CD4-positive, alpha-beta T cell (primary cell): ENCODE measurements at regions not wholly inside any gene's neighbourhood (a gene's known extent, or its start where the extent isn't known, plus 50 kb on each side); places are given as distances from the start of the nearest gene placed in this dataset.

Experiments
- ATAC-seq: fragments of 200-7000 bp; cut with Tn5 transposase; one replicate; pipeline ENCODE4 v1.10.0; 2022; ENCODE audit warnings: mild to moderate bottlenecking; ENCODE audit not compliant: poor library complexity
- CTCF ChIA-PET: fragments of 350-600 bp; sonication (Branson Sonifier 250); formaldehyde crosslinking; loops from one replicate; lab custom pipeline; 2021; ENCODE audit warnings: antibody characterized with exemption, inconsistent platforms; lab: Charles Lee
- POLR2A ChIA-PET: fragments of 350-600 bp; sonication (Branson Sonifier 250); formaldehyde crosslinking; loops from one replicate; lab custom pipeline; 2021; ENCODE audit warnings: antibody characterized with exemption, inconsistent platforms; lab: Charles Lee
- DNase-seq, 14 experiments: peaks; one replicate each; pipeline ENCODE4 v3.0.0-alpha.2; 2013 to 2020; ENCODE audit warnings: mixed read lengths in 2 of 14
- H3K27ac ChIP-seq, 2 donors: one replicate each; pipeline versions ENCODE4 v1.5.1 to v1.7.0; 2013; ENCODE audit warnings: low read length in 2 of 2, low read depth in 1 of 2, mild to moderate bottlenecking in 1 of 2
- H3K27me3 ChIP-seq, 2 experiments: 1 replicate in 1 of 2; 2 replicates in 1 of 2; pipeline versions ENCODE4 v1.6.1 to v1.7.0; 2013; ENCODE audit warnings: low read length in 2 of 2, control low read depth in 1 of 2, mild to moderate bottlenecking in 1 of 2, moderate library complexity in 1 of 2; ENCODE audit not compliant: insufficient read depth in 2 of 2, control insufficient read depth in 1 of 2
- H3K36me3 ChIP-seq: one replicate; pipeline ENCODE4 v1.6.1; 2013; ENCODE audit warnings: low read length, control low read depth; ENCODE audit not compliant: insufficient read depth
- H3K4me1 ChIP-seq: one replicate; pipeline ENCODE4 v1.6.1; 2013; ENCODE audit warnings: low read length, control low read depth; ENCODE audit not compliant: insufficient read depth
- H3K4me3 ChIP-seq: one replicate; pipeline ENCODE4 v1.5.1; 2013; ENCODE audit warnings: mild to moderate bottlenecking, low read length, moderate library complexity
- H3K9me3 ChIP-seq, 2 experiments: 1 replicate in 1 of 2; 2 replicates in 1 of 2; pipeline versions ENCODE4 v1.6.1 to v1.7.0; 2013; ENCODE audit warnings: low read length in 2 of 2, mild to moderate bottlenecking in 2 of 2, control low read depth in 1 of 2, moderate library complexity in 1 of 2; ENCODE audit not compliant: control insufficient read depth in 1 of 2, insufficient read depth in 1 of 2
- H3K27ac Mint-ChIP-seq: one replicate; pipeline ENCODE4 v1.8.0; 2020; ENCODE audit warnings: mixed read lengths
- H3K27me3 Mint-ChIP-seq: one replicate; pipeline ENCODE4 v1.8.0; 2021; ENCODE audit warnings: mixed read lengths
- H3K36me3 Mint-ChIP-seq: one replicate; pipeline ENCODE4 v1.8.0; 2021; ENCODE audit warnings: low read depth, mixed read lengths
- H3K4me1 Mint-ChIP-seq: one replicate; pipeline ENCODE4 v1.8.0; 2021; ENCODE audit warnings: low read depth, mixed read lengths
- H3K4me3 Mint-ChIP-seq: one replicate; pipeline ENCODE4 v1.8.0; 2020; ENCODE audit warnings: mild to moderate bottlenecking, mixed read lengths
- H3K9me3 Mint-ChIP-seq: one replicate; pipeline ENCODE4 v1.8.0; 2020; ENCODE audit warnings: mixed read lengths
- CTCF ChIP-seq: fragments of 200-600 bp; IDR thresholded peaks from one replicate; pipeline ENCODE4 v1.8.0; 2022; ENCODE audit warnings: antibody characterized with exemption, mild to moderate bottlenecking
- intact Hi-C, 2 experiments: fragments of 100-400 bp; cut with DNase I in 1 of 2; cut with micrococcal nuclease in 1 of 2; formaldehyde crosslinking; loops; one replicate each; pipeline versions ENCODE4 v1.15.1 to v1.9.0; 2023 to 2025; cut with DNase I, micrococcal nuclease

GRCh38 chr7:113775401-113775800, 143.4 kb downstream of the PPP1R3A start:
- no peak for ATAC-seq
- Mint-ChIP-seq H3K36me3 (no peaks in the 10 kb centered on the region), H3K27ac (no peak overlapping the region), H3K9me3 (no peaks in the 10 kb centered on the region), H3K27me3 (no peaks in the 10 kb centered on the region), H3K4me3 (no peak overlapping the region), H3K4me1 (no peaks in the 10 kb centered on the region)
- Histone ChIP-seq H3K36me3 (no peaks in the 10 kb centered on the region), H3K27ac (no peak overlapping the region), H3K4me3 (no peak overlapping the region), H3K9me3 (peaks cover 0 to 1% of the 10 kb centered on the region in 2 experiments), H3K27me3 (no peaks in the 10 kb centered on the region), H3K4me1 (no peaks in the 10 kb centered on the region)
- ChIA-PET CTCF (no interaction called here), POLR2A (no interaction called here)
- DNase-seq, result no peak
- no peak for TF ChIP-seq CTCF
- intact Hi-C loops, result no loop called here

GRCh38 chr7:113774182-113774807, 144.5 kb downstream of the PPP1R3A start:
- Histone ChIP-seq H3K27ac (no peak overlapping the region), H3K27me3 (no peaks in the 10 kb centered on the region), H3K4me3 (no peak overlapping the region), H3K36me3 (no peaks in the 10 kb centered on the region), H3K9me3 (peaks cover 0 to 9% of the 10 kb centered on the region in 2 experiments), H3K4me1 (no peaks in the 10 kb centered on the region)
- ChIA-PET CTCF (no interaction called here), POLR2A (no interaction called here)
- Mint-ChIP-seq H3K36me3 (no peaks in the 10 kb centered on the region), H3K27me3 (no peaks in the 10 kb centered on the region), H3K9me3 (no peaks in the 10 kb centered on the region), H3K4me1 (no peaks in the 10 kb centered on the region), H3K27ac (no peak overlapping the region), H3K4me3 (no peak overlapping the region)
- intact Hi-C loops, result no loop called here
- ATAC-seq (no peak), DNase-seq (peak in 2 of 14 experiments; percentile 10 to 14)
- peak; percentile 29 for TF ChIP-seq CTCF

GRCh38 chr7:113770146-113770738, 148.6 kb downstream of the PPP1R3A start:
- peaks cover 2% of the 10 kb centered on the region for H3K9me3 Mint-ChIP-seq
- Histone ChIP-seq H3K27ac (no peak overlapping the region), H3K36me3 (no peaks in the 10 kb centered on the region), H3K9me3 (peaks cover 0 to 9% of the 10 kb centered on the region in 2 experiments), H3K4me1 (no peaks in the 10 kb centered on the region), H3K4me3 (no peak overlapping the region), H3K27me3 (no peaks in the 10 kb centered on the region)
- H3K36me3 Mint-ChIP-seq, result no peaks in the 10 kb centered on the region
- POLR2A ChIA-PET, result no interaction called here
- no peaks in the 10 kb centered on the region for H3K4me1 Mint-ChIP-seq
- CTCF ChIA-PET, result no interaction called here
- no peak overlapping the region for H3K27ac Mint-ChIP-seq
- no peak for TF ChIP-seq CTCF
- ATAC-seq (no peak), DNase-seq (peak in 1 of 14 experiments; percentile 4)
- no peaks in the 10 kb centered on the region for H3K27me3 Mint-ChIP-seq
- intact Hi-C loops, result no loop called here
- H3K4me3 Mint-ChIP-seq, result no peak overlapping the region
